ACC112 (cell line): ENCODE measurements at regions not wholly inside any gene's neighbourhood (a gene's known extent, or its start where the extent isn't known, plus 50 kb on each side); places are given as distances from the start of the nearest gene placed in this dataset.

Source experiments
- H2AFZ ChIP-seq: fragments of 200-600 bp; sonication (generic); one replicate; pipeline ENCODE4 v1.6.0; 2017; ENCODE audit warnings: antibody characterized with exemption, low read length; ENCODE audit not compliant: unreplicated experiment
- H3K27ac ChIP-seq: fragments of 200-600 bp; sonication (generic); 2 replicates; pipeline ENCODE4 v1.5.1; 2014; ENCODE audit warnings: low read depth, mild to moderate bottlenecking, antibody characterized with exemption, low read length, moderate library complexity
- H3K27me3 ChIP-seq: fragments of 200-600 bp; sonication (generic); 2 replicates; pipeline ENCODE4 v1.6.1; 2014; ENCODE audit warnings: mild to moderate bottlenecking, antibody characterized with exemption, low read length, moderate library complexity, mixed read lengths; ENCODE audit not compliant: insufficient read depth
- H3K36me3 ChIP-seq: fragments of 200-600 bp; sonication (generic); 2 replicates; pipeline ENCODE4 v1.6.1; 2016; ENCODE audit warnings: mild to moderate bottlenecking, antibody characterized with exemption, low read length, moderate library complexity, mixed read lengths; ENCODE audit not compliant: insufficient read depth
- H3K4me1 ChIP-seq: fragments of 200-600 bp; sonication (generic); one replicate; pipeline ENCODE4 v1.6.1; 2016; ENCODE audit warnings: low read length, mixed read lengths; ENCODE audit not compliant: insufficient read depth, unreplicated experiment, control insufficient read depth
- H3K4me3 ChIP-seq: fragments of 200-600 bp; sonication (generic); 2 replicates; pipeline ENCODE4 v1.5.1; 2014; ENCODE audit warnings: mild to moderate bottlenecking, low read depth, low read length
- H3K79me2 ChIP-seq: fragments of 200-600 bp; sonication (generic); one replicate; pipeline ENCODE4 v1.6.0; 2016; ENCODE audit warnings: low read length; ENCODE audit not compliant: control insufficient read depth, unreplicated experiment, insufficient read depth

DNA sequence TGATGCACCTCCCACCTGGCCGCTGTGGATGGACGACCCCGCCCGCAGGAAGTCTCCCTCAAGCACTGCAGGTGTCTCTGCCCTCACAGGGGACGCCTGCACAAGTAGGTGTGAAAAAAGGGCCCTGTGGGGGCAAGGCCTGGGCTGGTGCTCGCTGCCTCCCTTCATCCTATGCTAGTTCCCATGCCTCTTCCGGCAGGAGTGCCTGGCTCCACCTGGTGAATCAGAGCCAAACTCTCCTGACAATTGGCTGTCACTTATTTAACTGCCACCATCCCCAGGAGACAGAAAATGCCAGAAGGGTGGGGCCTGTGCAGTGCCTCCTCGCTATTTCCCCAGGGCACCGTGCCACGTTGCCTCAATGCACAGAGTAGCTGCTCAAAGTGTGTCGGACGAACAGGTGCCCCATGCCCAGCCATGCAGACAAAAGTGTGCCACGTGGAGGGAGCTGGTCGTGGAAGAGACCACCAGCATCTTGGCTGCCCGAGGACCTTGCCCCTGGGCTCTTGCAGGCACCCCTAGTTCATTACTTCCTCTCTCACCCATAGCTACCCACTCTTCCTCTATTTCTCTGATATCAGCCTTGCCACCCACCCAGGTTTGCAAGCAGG, 170.7 kb downstream of the SEC14L1 start:
- Histone ChIP-seq H3K27ac (no peak overlapping the region), H3K36me3 (no peaks in the 10 kb centered on the region), H2AFZ (no peak overlapping the region), H3K27me3 (no peaks in the 10 kb centered on the region), H3K4me1 (peaks cover 42% of the 10 kb centered on the region), H3K4me3 (no peak overlapping the region), H3K79me2 (no peaks in the 10 kb centered on the region)

DNA sequence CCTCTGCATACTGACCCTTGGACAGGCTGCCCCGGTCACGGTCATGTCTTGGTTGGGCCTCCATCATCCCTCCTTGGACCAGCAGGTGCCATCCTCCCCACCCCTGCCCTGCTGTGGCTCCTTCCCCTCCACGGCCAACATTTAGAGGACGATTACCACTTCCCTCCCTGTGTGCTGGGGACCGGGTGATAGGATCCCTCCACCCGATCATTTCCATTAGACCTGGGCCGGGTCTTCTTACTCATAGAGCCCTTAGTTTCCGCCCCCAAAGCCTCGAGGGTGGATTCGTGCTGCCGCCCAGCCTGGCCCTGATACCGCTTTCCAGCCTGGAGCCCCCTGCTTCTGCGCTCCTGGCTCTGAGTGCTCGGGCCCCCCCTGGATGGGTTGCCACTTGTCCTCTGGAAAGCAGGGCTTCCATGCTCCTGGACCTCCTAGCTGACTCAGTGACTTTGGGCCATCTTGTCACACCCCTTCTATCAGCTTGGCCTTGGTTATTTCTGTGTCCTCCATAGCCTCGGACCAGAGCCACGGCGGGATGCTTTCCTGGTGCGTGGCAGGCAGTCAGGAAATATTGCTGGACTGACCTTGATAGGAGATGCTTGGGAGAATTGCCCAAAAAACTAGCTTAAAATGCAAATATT, 171.4 kb downstream of the SEC14L1 start:
- H3K36me3 ChIP-seq: no peaks in the 10 kb centered on the region
- H3K4me1 ChIP-seq: peaks cover 45% of the 10 kb centered on the region
- H3K27ac ChIP-seq: no peak overlapping the region

DNA sequence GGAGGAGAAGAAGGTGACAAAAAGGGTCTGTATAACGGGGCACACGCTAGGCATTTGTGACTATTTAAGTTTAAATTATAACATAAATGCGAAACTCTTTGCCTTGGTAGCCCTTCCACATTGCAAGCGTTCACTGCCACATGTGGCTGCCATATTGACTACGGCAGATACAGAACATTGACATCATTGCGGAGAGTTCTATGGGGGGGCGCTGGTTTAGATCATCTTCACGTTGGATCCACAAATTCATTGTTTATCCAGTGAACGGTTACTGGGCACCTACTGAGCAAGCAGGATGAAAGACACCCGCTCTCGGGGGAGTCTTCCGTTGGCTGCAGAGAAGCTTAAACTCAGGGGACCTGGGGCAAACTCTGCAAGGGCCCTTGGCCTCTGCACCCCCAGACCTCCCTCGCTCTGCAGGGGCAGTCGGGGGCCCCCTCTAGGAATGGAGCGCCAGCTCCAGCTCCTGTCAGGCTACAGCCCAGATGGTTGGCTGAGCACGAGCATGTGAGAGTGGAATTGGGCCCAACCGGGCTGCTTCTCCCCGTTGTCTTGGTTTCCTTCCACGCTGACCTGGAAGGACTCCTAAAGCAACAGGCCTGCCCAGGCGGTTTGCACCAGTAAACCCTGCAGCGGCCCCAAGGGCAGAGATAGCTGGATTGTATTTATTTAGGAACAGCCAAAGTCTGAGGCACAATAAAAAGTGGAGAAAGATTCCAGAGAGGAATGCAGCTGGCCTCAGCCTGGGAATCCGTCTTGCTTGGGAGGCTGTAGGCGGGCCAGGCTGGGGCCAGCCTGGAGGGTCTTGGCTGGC, 172.2 kb downstream of the SEC14L1 start:
- Histone ChIP-seq H3K27ac (no peak overlapping the region), H3K79me2 (no peaks in the 10 kb centered on the region), H3K4me3 (no peak overlapping the region), H3K36me3 (no peaks in the 10 kb centered on the region), H2AFZ (no peak overlapping the region), H3K27me3 (no peaks in the 10 kb centered on the region), H3K4me1 (peaks cover 41% of the 10 kb centered on the region)

More for the DNA sequence above, 171.4 kb downstream of the SEC14L1 start:
- Histone ChIP-seq H2AFZ (no peak overlapping the region), H3K79me2 (no peaks in the 10 kb centered on the region), H3K27me3 (no peaks in the 10 kb centered on the region), H3K4me3 (no peak overlapping the region)

DNA sequence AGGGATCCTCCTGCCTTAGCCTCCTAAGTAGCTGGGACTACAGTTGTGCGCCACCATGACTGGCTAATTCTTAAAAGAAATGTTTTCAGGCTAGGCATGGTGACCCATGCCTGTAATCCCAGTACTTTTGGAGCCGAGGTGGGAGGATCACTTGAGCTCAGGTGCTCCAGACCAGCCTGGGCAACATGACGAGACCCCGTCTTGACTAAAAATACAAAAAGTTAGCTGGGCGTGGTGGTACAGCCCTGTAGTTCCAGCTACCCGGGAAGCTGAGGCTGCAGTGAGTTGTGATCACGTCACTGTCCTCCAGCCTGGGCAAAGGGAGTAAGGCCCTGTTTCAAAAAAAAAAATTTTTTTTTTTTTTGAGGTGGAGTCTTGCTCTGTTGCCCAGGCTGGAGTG, 173.1 kb downstream of the SEC14L1 start:
- H3K4me1 ChIP-seq: peaks cover 40% of the 10 kb centered on the region
- H3K27ac ChIP-seq: no peak overlapping the region
- no peak overlapping the region for H2AFZ ChIP-seq
- no peak overlapping the region for H3K4me3 ChIP-seq
- H3K79me2 ChIP-seq: no peaks in the 10 kb centered on the region
- H3K36me3 ChIP-seq: no peaks in the 10 kb centered on the region
- H3K27me3 ChIP-seq: no peaks in the 10 kb centered on the region

DNA sequence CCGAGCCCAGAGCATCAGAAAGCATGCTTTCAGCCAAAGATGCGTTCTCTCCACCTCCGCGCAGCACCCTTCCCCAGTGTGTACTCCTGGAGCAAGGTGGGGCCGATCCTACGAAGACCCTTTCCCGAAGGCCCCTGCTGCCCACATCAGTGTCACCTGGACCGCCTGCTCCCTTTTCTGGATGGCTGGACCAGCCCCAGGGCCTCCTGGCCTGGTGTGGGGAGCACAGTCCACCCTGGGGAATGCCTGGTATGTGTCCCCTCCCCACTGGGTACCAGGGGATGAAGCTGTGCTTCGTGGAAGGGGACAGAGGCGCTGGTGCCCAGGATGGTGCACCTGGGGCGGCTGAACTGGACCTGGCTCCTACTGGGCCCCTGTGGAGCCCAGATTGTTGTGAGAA, 173.8 kb downstream of the SEC14L1 start:
- H3K79me2 ChIP-seq: no peaks in the 10 kb centered on the region
- H3K4me3 ChIP-seq: no peak overlapping the region
- peaks cover 36% of the 10 kb centered on the region for H3K4me1 ChIP-seq
- H3K27me3 ChIP-seq: no peaks in the 10 kb centered on the region
- H2AFZ ChIP-seq: no peak overlapping the region
- H3K27ac ChIP-seq: no peak overlapping the region
- H3K36me3 ChIP-seq: no peaks in the 10 kb centered on the region

DNA sequence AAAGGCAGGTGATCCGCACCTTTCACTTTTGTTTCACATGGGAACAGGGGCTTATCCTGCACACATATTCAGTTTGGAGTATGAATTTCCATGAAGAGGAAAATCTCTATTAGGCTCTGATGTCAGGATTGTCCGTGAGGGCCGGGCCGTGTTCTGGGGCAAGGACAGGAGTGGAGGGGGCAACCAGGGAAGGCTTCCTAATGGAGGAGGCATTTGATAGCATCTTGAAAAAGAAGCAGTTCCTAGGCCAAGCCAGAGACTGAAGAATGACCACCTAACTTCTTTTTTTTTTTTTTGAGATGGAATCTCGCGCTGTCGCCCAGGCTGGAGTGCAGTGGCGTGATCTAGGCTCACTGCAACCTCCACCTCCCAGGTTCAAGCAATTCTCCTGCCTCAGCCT, 174.2 kb downstream of the SEC14L1 start:
- H3K4me1 ChIP-seq: peaks cover 34% of the 10 kb centered on the region
- H3K27ac ChIP-seq: no peak overlapping the region
- no peak overlapping the region for H2AFZ ChIP-seq
- H3K27me3 ChIP-seq: no peaks in the 10 kb centered on the region
- no peak overlapping the region for H3K4me3 ChIP-seq
- H3K36me3 ChIP-seq: no peaks in the 10 kb centered on the region
- peaks cover 4% of the 10 kb centered on the region for H3K79me2 ChIP-seq

DNA sequence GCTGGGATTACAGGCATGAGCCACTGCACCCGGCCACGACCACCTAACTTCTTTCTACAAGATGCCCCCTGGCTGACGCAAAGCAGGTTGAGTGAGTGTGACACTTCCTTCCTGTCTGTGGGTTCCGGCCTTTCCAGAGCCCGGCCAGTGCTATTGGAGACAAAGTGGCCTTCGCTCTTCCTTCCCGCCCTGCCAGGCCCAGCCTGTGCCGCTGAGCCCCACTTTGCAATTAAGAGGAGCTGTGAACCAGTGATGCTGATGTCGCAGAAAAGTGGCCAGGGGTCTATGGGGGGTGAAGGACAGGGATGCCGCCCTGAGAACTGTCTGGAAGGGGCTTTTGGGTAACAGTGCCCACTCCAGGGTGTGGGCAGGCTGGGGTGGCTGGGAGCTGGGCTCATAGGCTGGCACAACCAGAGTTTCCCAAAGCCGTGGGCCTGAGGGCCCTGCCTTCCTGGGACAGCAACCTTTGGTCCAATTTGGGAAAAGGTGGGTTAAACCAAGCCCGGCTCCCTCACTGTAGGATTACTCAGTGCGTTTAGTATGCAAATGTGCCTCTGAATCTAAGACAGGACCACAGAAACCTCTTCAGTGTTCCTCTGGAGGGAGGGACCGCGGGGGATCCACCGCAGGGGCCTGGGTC, 174.9 kb downstream of the SEC14L1 start:
- peaks cover 10% of the 10 kb centered on the region for H3K79me2 ChIP-seq
- peaks cover 34% of the 10 kb centered on the region for H3K4me1 ChIP-seq
- no peaks in the 10 kb centered on the region for H3K36me3 ChIP-seq
- peak overlapping the region; percentile 52 for H3K27ac ChIP-seq
- no peak overlapping the region for H3K4me3 ChIP-seq
- no peaks in the 10 kb centered on the region for H3K27me3 ChIP-seq
- H2AFZ ChIP-seq: peak overlapping the region; percentile 8

DNA sequence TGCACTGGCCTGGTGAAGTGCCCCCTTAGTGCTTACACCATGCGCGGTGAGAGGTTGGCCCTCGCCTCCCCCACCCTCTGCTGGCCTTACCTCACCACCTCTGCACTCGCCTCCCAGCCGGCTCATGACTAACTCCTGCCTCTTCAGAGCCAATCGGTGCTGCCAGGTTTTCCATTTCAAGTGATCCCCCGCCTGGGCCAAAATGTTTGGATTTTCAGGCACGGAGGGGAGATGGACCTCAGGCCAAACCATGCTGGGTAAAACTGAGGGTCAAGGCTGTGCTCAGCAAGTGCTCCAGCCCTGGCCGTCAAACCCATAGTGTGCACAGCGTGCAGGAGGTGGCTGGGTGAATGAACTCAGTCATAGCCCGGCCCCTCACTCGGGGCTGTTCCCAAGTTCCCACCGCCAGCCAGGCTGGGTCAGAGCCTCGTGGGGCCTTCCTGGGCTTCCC, 175.4 kb downstream of the SEC14L1 start:
- H3K36me3 ChIP-seq: no peaks in the 10 kb centered on the region
- H3K27me3 ChIP-seq: no peaks in the 10 kb centered on the region
- H2AFZ ChIP-seq: peak overlapping the region; percentile 8
- peaks cover 16% of the 10 kb centered on the region for H3K79me2 ChIP-seq
- H3K27ac ChIP-seq: peak overlapping the region; percentile 52
- H3K4me1 ChIP-seq: peaks cover 34% of the 10 kb centered on the region
- H3K4me3 ChIP-seq: no peak overlapping the region

DNA sequence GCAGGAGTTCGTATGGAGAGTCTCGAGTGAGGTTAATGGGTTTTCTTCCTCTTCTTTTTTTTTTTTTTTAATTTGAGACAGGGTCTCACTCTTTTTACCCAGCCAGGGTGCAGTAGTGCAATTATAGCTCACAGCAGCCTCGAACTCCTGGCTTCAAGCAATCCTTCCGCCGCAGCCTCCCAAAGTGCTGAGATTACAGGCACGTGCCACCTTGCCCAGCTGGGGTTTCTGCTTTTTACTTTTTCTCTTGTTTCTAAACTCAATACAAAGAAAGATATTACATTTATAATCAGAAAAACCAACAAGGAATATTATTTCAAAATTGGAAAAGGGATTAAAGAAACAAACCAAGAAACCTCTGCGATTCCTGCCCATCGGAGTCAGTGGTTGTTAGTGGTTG, 175.9 kb downstream of the SEC14L1 start:
- Histone ChIP-seq H3K27me3 (no peaks in the 10 kb centered on the region), H3K4me3 (no peak overlapping the region), H2AFZ (no peak overlapping the region), H3K36me3 (no peaks in the 10 kb centered on the region), H3K27ac (peak overlapping the region; percentile 52), H3K4me1 (peaks cover 35% of the 10 kb centered on the region), H3K79me2 (peaks cover 19% of the 10 kb centered on the region)

DNA sequence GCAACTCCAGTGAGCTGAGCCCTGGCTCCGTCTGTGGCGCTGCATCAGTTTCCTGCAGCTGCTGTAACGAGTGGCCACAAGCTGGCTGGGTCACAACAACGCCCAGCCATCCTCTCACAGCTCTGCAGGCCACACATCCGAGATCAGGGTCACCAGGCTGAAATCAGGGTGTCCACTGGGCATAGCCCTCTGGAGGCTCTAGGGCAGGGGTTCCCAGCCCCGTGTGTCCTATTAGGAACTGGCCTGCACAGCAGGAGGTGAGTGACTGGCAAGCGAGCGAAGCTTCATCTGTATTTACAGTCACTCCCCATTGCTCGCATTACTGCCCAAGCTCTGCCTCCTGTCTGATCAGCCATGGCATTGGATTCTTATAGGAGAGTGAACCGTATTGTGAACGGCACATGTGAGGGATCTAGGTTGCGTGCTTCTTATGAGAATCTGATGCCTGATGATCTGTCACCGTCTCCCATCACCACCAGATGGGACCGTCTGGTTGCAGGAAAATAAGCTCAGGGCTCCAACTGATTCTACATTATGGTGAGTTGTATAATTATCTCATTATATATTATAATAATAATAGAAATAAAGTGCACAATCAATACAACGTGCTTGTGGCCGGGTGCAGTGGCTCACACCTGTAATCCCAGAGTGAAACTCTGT, 176.5 kb downstream of the SEC14L1 start:
- H3K4me3 ChIP-seq: no peak overlapping the region
- H3K27me3 ChIP-seq: no peaks in the 10 kb centered on the region
- peaks cover 25% of the 10 kb centered on the region for H3K79me2 ChIP-seq
- H3K27ac ChIP-seq: peak overlapping the region; percentile 52; the same call in 1 of the 2 replicates
- H3K4me1 ChIP-seq: peaks cover 40% of the 10 kb centered on the region
- H2AFZ ChIP-seq: no peak overlapping the region
- no peaks in the 10 kb centered on the region for H3K36me3 ChIP-seq
